PC-3 (cell line): ENCODE measurements at regions not wholly inside any gene's neighbourhood (a gene's known extent, or its start where the extent isn't known, plus 50 kb on each side); places are given as distances from the start of the nearest gene placed in this dataset.

Source experiments
- ATAC-seq: fragments of 200-7000 bp; cut with Tn5 transposase; 2 replicates; pipeline ENCODE4 v1.9.1; 2020; ENCODE audit warnings: mild to moderate bottlenecking, moderate library complexity
- BruUV-seq: library from RNA; stranded (reverse); fragments of 400-500 nt; replicated peaks from 2 replicates; lab custom pipeline; 2021; lab: Mats Ljungman, UMichigan
- CTCF ChIA-PET: fragments of 300-600 bp; sonication (Branson Sonifier 250); formaldehyde crosslinking; loops from one replicate; lab custom pipeline; 2022; ENCODE audit warnings: antibody characterized with exemption; lab: Charles Lee
- POLR2A ChIA-PET: fragments of 300-600 bp; sonication (Branson Sonifier 250); formaldehyde crosslinking; loops from one replicate; lab custom pipeline; 2022; ENCODE audit warnings: antibody characterized with exemption; ENCODE audit not compliant: unreplicated experiment; lab: Charles Lee
- DNase-seq: peaks from one replicate; pipeline ENCODE4 v3.0.0-alpha.2; 2015
- H2AFZ ChIP-seq: fragments of 300-600 bp; sonication (generic); 2 replicates; pipeline ENCODE4 v1.6.0; 2016; ENCODE audit warnings: antibody characterized with exemption, low read length
- H3F3A ChIP-seq: fragments of 300-600 bp; sonication (generic); one replicate; pipeline ENCODE4 v1.6.0; 2017; ENCODE audit warnings: antibody characterized with exemption, low read length, control low read depth, mild to moderate bottlenecking; ENCODE audit not compliant: unreplicated experiment
- H3K27ac ChIP-seq: fragments of 300-600 bp; sonication (generic); 2 replicates; pipeline ENCODE4 v1.5.1; 2016; ENCODE audit warnings: mild to moderate bottlenecking, low read length
- H3K27me3 ChIP-seq: fragments of 300-600 bp; sonication (generic); 2 replicates; pipeline ENCODE4 v1.6.1; 2016; ENCODE audit warnings: low read length, mixed read lengths
- H3K36me3 ChIP-seq: fragments of 300-600 bp; sonication (generic); 2 replicates; pipeline ENCODE4 v1.6.1; 2016; ENCODE audit warnings: low read depth, mixed run types, low read length, mixed read lengths
- H3K4me1 ChIP-seq: fragments of 300-600 bp; sonication (generic); 2 replicates; pipeline ENCODE4 v1.5.1; 2016; ENCODE audit warnings: low read length; ENCODE audit not compliant: insufficient read depth
- H3K4me2 ChIP-seq: fragments of 300-600 bp; sonication (generic); 2 replicates; pipeline ENCODE4 v1.6.0; 2016; ENCODE audit warnings: low read length
- H3K4me3 ChIP-seq: fragments of 300-600 bp; sonication (generic); 2 replicates; pipeline ENCODE4 v1.5.1; 2016; ENCODE audit warnings: mild to moderate bottlenecking, low read length, mixed read lengths
- H3K79me2 ChIP-seq: fragments of 300-600 bp; sonication (generic); 2 replicates; pipeline ENCODE4 v1.6.1; 2017; ENCODE audit warnings: low read length, mixed read lengths
- H3K9ac ChIP-seq: fragments of 300-600 bp; sonication (generic); 2 replicates; pipeline ENCODE4 v1.6.0; 2016; ENCODE audit warnings: mild to moderate bottlenecking, low read length
- H3K9me2 ChIP-seq: fragments of 300-600 bp; sonication (generic); replicated peaks from 2 replicates; pipeline ENCODE4 v1.6.1; 2016; ENCODE audit warnings: mixed run types, low read length, mixed read lengths
- H3K9me3 ChIP-seq: fragments of 300-600 bp; sonication (generic); 2 replicates; pipeline ENCODE4 v1.6.1; 2016; ENCODE audit warnings: low read length, mixed read lengths
- H4K20me1 ChIP-seq: fragments of 300-600 bp; sonication (generic); 2 replicates; pipeline ENCODE4 v1.6.1; 2016; ENCODE audit warnings: low read length, mixed read lengths
- EZH2 ChIP-seq: fragments of 300-600 bp; sonication (generic); IDR thresholded peaks from one replicate; pipeline ENCODE4 v1.6.1; 2017; ENCODE audit warnings: antibody characterized with exemption, mild to moderate bottlenecking, low read length; ENCODE audit not compliant: unreplicated experiment
- EZH2phosphoT487 ChIP-seq: fragments of 300-600 bp; sonication (generic); IDR thresholded peaks from 2 replicates; pipeline ENCODE4 v1.6.1; 2018; ENCODE audit warnings: mild to moderate bottlenecking, antibody characterized with exemption, low read length, borderline replicate concordance
- intact Hi-C: fragments of 100-400 bp; cut with micrococcal nuclease; formaldehyde crosslinking; loops from 2 replicates; pipeline ENCODE4 v1.9.0; 2023
- TF ChIP-seq, protein P1 (sequence below): fragments of 300-600 bp; sonication (generic); conservative IDR thresholded peaks from 2 replicates; pipeline ENCODE4 v1.5.1; 2017; ENCODE audit warnings: antibody characterized with exemption, low read depth, mild to moderate bottlenecking, low read length

DNA sequence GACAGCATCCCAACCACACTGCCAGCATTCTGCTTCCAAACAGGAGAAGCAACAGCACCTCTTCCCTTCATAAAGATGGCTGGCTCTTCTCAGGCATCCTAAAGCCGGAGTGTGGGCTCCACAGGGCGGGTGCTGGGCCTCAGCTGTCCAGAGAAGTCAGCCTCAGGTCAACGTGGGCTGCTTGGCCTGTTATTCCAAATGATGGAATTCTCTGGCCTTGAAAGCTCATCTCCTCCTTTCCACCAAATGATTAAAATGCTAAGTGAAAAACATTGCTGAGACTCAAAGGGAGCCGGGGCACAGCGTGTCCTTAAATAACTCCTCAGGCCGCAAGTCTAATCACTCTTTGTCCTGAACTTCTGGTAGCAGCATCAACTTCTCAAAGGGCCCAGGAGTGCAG lies 53.1 kb upstream of the CPXM2 start:
- no TSS peak for BruUV-seq
- Histone ChIP-seq H3K79me2 (no peaks in the 10 kb centered on the region), H3K4me2 (no peak overlapping the region), H3K9me3 (no peaks in the 10 kb centered on the region), H2AFZ (no peak overlapping the region), H3K9me2 (no peaks in the 10 kb centered on the region), H3K27me3 (0 out of 2 replicates have a peak, but pooled peaks cover under 1% of the 10 kb centered on the region), H3K9ac (no peak overlapping the region), H3K36me3 (no peaks in the 10 kb centered on the region), H3K4me3 (no peak overlapping the region), H3F3A (no peaks in the 10 kb centered on the region), H3K27ac (no peak overlapping the region), H3K4me1 (no peaks in the 10 kb centered on the region), H4K20me1 (no peaks in the 10 kb centered on the region)
- no peak for DNase-seq
- CTCF ChIA-PET: no interaction called here
- TF ChIP-seq EZH2 (no peak), EZH2phosphoT487 (no peak)
- TF ChIP-seq, protein P1, sequence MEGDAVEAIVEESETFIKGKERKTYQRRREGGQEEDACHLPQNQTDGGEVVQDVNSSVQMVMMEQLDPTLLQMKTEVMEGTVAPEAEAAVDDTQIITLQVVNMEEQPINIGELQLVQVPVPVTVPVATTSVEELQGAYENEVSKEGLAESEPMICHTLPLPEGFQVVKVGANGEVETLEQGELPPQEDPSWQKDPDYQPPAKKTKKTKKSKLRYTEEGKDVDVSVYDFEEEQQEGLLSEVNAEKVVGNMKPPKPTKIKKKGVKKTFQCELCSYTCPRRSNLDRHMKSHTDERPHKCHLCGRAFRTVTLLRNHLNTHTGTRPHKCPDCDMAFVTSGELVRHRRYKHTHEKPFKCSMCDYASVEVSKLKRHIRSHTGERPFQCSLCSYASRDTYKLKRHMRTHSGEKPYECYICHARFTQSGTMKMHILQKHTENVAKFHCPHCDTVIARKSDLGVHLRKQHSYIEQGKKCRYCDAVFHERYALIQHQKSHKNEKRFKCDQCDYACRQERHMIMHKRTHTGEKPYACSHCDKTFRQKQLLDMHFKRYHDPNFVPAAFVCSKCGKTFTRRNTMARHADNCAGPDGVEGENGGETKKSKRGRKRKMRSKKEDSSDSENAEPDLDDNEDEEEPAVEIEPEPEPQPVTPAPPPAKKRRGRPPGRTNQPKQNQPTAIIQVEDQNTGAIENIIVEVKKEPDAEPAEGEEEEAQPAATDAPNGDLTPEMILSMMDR: no peak
- intact Hi-C loops: no loop called here
- no peak for ATAC-seq
- POLR2A ChIA-PET: no interaction called here

DNA sequence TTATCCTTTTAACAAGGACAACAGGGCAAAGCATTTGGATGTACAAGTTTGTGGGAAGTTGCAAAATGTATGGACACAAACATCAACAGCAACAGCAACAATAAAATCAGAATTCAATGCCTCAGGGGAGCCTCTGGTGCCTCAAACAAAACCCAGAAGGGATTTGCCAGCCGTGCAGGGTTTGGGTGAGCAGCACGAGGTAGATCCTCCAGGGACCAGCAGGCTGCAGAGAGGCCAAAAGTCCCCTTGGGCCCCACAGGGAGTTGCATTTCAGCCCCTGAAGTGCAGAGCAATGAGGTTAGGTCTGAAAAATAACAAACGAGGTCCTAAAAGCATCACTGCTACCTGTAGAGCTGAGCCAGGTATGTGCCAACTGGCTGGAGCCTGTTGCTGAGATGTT lies 51.7 kb upstream of the CPXM2 start:
- BruUV-seq: no TSS peak
- ChIA-PET CTCF (no interaction called here), POLR2A (no interaction called here)
- TF ChIP-seq, protein P1: no peak
- TF ChIP-seq EZH2: no peak
- no peak for TF ChIP-seq EZH2phosphoT487
- no peaks in the 10 kb centered on the region for H3F3A ChIP-seq
- peaks cover 8% of the 10 kb centered on the region; the same call in 1 of the 2 replicates for H3K27me3 ChIP-seq
- H3K27ac ChIP-seq: no peak overlapping the region
- no peaks in the 10 kb centered on the region for H4K20me1 ChIP-seq
- H3K4me3 ChIP-seq: no peak overlapping the region
- DNase-seq (no peak), ATAC-seq (no peak)
- H3K9me3 ChIP-seq: no peaks in the 10 kb centered on the region
- no peaks in the 10 kb centered on the region for H3K4me1 ChIP-seq
- no peaks in the 10 kb centered on the region for H3K9me2 ChIP-seq
- no peak overlapping the region for H3K4me2 ChIP-seq
- H2AFZ ChIP-seq: no peak overlapping the region
- H3K79me2 ChIP-seq: no peaks in the 10 kb centered on the region
- intact Hi-C loops: no loop called here
- no peak overlapping the region for H3K9ac ChIP-seq
- no peaks in the 10 kb centered on the region for H3K36me3 ChIP-seq

DNA sequence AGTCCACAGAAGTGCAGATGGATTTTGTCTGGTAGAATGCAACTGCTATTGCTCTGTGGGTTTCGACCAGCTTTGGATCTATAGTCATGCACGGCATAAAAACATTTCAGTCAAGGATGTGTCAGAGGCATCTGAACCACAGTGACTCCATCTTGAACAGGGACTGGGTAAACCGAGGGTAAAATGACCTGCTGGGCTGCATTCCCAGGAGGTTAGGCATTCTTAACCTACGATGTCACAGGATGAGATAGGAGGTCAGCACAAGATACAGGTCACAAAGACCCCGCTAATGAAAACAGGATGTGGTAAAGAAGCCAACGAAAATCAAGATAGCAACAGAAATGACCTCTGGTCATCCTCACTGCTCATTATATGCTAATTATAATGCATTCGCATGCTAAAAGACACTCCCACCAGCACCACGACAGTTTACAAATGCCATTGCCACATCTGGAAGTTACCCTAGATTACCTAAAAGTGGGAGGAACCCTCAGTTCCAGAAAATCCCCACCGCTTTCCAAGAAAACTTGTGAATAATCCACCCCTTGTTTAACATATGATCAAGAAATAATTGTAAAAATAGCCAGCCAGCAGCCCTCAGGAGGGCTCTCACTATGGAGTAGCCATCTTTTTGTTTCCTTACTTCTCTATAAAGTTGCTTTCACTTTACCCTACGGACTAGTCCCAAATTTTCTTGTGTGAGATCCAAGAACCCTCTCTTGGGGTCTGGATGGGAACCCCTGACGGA lies 50.7 kb upstream of the CPXM2 start:
- DNase-seq (no peak), ATAC-seq (no peak)
- TF ChIP-seq EZH2phosphoT487 (no peak), EZH2 (no peak)
- Histone ChIP-seq H3F3A (no peaks in the 10 kb centered on the region), H3K9me2 (no peaks in the 10 kb centered on the region), H4K20me1 (no peaks in the 10 kb centered on the region), H3K4me3 (no peak overlapping the region), H2AFZ (no peak overlapping the region), H3K4me1 (no peaks in the 10 kb centered on the region), H3K27me3 (peaks cover 8% of the 10 kb centered on the region; the same call in 1 of the 2 replicates), H3K4me2 (no peak overlapping the region), H3K36me3 (no peaks in the 10 kb centered on the region), H3K9ac (no peak overlapping the region), H3K9me3 (no peaks in the 10 kb centered on the region), H3K27ac (no peak overlapping the region), H3K79me2 (no peaks in the 10 kb centered on the region)
- BruUV-seq: no TSS peak
- ChIA-PET CTCF (no interaction called here), POLR2A (no interaction called here)
- intact Hi-C loops: no loop called here
